GM23248 (cell line): ENCODE measurements at regions not wholly inside any gene's neighbourhood (a gene's known extent, or its start where the extent isn't known, plus 50 kb on each side); places are given as distances from the start of the nearest gene placed in this dataset.

Source experiments
- EZH2 ChIP-seq: fragments of 200-600 bp; sonication (generic); IDR thresholded peaks from 2 replicates; pipeline ENCODE4 v1.6.1; 2018; ENCODE audit warnings: antibody characterized with exemption, mild to moderate bottlenecking; ENCODE audit not compliant: insufficient read depth, poor library complexity, severe bottlenecking
- EZH2phosphoT487 ChIP-seq: fragments of 200-600 bp; sonication (generic); IDR thresholded peaks from 2 replicates; pipeline ENCODE4 v1.6.1; 2018; ENCODE audit warnings: antibody characterized with exemption, moderate library complexity, mild to moderate bottlenecking, low read depth; ENCODE audit not compliant: insufficient read depth

DNA sequence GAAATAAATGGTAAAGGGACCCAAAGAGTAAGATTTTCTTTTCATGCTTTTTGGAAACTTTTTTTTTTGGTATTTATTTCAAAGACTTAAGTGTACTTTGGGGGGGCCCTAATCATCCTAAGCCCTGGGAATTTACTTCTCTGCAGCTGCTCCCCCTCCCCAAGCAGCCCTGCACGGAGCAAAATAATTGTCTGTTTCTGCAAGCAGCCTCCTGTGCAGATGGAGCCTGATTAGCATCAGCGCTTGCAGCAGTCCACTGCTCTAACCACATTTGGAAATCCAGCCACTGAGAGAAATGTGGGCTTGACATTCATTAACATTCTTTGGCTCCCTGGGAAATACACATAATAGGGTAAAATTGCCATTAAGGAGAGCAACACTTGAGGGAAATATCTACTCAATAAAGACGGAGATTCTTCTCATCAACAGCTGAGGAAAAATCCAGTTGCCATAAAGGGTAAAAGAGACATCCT is 309.2 kb upstream of the MAP3K7 start:
- no peak for TF ChIP-seq EZH2phosphoT487
- no peak for TF ChIP-seq EZH2
